ENCODE measurements at regions not wholly inside any gene's neighbourhood (a gene's known extent, or its start where the extent isn't known, plus 50 kb on each side); places are given as distances from the start of the nearest gene placed in this dataset.

GRCh38 chr14:87443039-87443438 is 549.9 kb downstream of the GALC start:
- no TSS peak for BruUV-seq (replicated peaks)
- Histone ChIP-seq H3K4me3 (ENCODE audit: low read depth, low read length, poor library complexity, severe bottlenecking) (no peak overlapping the region), H3K9me3 (ENCODE audit: low read depth, low read length, poor library complexity, severe bottlenecking) (no peaks in the 10 kb centered on the region), H3K36me3 (ENCODE audit: insufficient read depth, low read length, poor library complexity, severe bottlenecking) (no peaks in the 10 kb centered on the region), H3K27ac (ENCODE audit: low read depth, low read length, poor library complexity, severe bottlenecking) (no peak overlapping the region), H3K4me1 (ENCODE audit: insufficient read depth, low read length, poor library complexity, severe bottlenecking) (no peaks in the 10 kb centered on the region), H3K27me3 (replicated peaks; ENCODE audit: insufficient read depth, low read depth, low read length, poor library complexity) (no peaks in the 10 kb centered on the region)
- CTCF ChIA-PET, result no interaction called here
- no peak for DNase-seq (ENCODE audit: low spot score)
- POLR2A ChIA-PET (ENCODE audit: low non-redundant PET), result no interaction called here
- no peak for TF ChIP-seq EZH2 (IDR thresholded peaks at IDR 0.05; ENCODE audit: borderline replicate concordance, low read depth, low read length, poor library complexity, severe bottlenecking)
- TF ChIP-seq, protein P1, sequence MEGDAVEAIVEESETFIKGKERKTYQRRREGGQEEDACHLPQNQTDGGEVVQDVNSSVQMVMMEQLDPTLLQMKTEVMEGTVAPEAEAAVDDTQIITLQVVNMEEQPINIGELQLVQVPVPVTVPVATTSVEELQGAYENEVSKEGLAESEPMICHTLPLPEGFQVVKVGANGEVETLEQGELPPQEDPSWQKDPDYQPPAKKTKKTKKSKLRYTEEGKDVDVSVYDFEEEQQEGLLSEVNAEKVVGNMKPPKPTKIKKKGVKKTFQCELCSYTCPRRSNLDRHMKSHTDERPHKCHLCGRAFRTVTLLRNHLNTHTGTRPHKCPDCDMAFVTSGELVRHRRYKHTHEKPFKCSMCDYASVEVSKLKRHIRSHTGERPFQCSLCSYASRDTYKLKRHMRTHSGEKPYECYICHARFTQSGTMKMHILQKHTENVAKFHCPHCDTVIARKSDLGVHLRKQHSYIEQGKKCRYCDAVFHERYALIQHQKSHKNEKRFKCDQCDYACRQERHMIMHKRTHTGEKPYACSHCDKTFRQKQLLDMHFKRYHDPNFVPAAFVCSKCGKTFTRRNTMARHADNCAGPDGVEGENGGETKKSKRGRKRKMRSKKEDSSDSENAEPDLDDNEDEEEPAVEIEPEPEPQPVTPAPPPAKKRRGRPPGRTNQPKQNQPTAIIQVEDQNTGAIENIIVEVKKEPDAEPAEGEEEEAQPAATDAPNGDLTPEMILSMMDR (conservative IDR thresholded peaks at IDR 0.05; ENCODE audit: low read depth, low read length), result no peak
- intact Hi-C loops (cut with micrococcal nuclease; ENCODE audit: unreplicated experiment), result no loop called here

DNA sequence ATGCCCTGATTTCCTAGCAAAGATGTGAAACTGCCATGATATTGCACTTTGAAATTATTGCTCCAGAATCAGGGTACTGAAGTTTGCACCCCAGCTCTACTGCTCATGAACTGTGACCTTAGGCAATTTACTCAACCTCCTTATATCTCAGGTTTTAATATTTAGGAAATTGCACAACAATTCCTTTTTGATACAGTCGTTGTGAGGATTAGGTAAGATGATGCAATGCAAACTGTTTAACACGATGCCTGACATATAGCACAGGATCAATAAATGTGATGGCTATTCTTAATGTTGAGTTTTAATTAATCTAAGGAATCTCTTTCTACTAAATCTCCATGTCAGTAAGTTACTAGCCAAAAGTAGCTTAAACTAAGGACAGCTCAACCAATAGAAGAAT is 555.8 kb downstream of the GALC start:
- DNase-seq (ENCODE audit: low spot score), result no peak
- Histone ChIP-seq H3K4me3 (ENCODE audit: low read depth, low read length, poor library complexity, severe bottlenecking) (no peak overlapping the region), H3K36me3 (ENCODE audit: insufficient read depth, low read length, poor library complexity, severe bottlenecking) (no peaks in the 10 kb centered on the region), H3K27ac (ENCODE audit: low read depth, low read length, poor library complexity, severe bottlenecking) (no peak overlapping the region), H3K9me3 (ENCODE audit: low read depth, low read length, poor library complexity, severe bottlenecking) (no peaks in the 10 kb centered on the region), H3K4me1 (ENCODE audit: insufficient read depth, low read length, poor library complexity, severe bottlenecking) (no peaks in the 10 kb centered on the region), H3K27me3 (replicated peaks; ENCODE audit: insufficient read depth, low read depth, low read length, poor library complexity) (no peaks in the 10 kb centered on the region)
- BruUV-seq (replicated peaks), result no TSS peak
- TF ChIP-seq EZH2 (IDR thresholded peaks at IDR 0.05; ENCODE audit: borderline replicate concordance, low read depth, low read length, poor library complexity, severe bottlenecking), result no peak
- TF ChIP-seq, protein P1 (conservative IDR thresholded peaks at IDR 0.05; ENCODE audit: low read depth, low read length), result no peak
- intact Hi-C loops (cut with micrococcal nuclease; ENCODE audit: unreplicated experiment), result no loop called here
- POLR2A ChIA-PET (ENCODE audit: low non-redundant PET), result no interaction called here
- CTCF ChIA-PET, result no interaction called here

DNA sequence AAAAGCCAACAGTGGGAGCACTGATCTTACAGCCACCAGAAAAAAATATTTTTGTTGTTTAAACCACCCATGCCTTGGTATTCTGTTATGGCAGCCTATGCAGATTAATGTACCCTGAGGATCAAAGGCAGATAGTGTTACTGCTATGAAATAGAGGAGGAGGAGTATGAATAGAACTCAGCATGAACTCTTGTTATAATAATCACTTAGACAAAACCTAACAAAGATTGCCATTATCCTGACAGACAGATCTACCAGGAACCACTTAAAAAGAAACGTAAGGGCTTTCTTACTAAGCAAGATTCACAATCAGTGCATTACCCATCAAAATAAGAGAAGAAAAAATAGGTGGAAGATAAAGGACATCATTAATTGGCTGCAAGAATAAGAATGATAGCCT is 558.3 kb downstream of the GALC start:
- no TSS peak for BruUV-seq (replicated peaks)
- ChIA-PET CTCF (no interaction called here), POLR2A (ENCODE audit: low non-redundant PET) (no interaction called here)
- TF ChIP-seq, protein P1 (conservative IDR thresholded peaks at IDR 0.05; ENCODE audit: low read depth, low read length), result no peak
- no peak for TF ChIP-seq EZH2 (IDR thresholded peaks at IDR 0.05; ENCODE audit: borderline replicate concordance, low read depth, low read length, poor library complexity, severe bottlenecking)
- H3K27ac ChIP-seq (ENCODE audit: low read depth, low read length, poor library complexity, severe bottlenecking), result no peak overlapping the region
- H3K27me3 ChIP-seq (replicated peaks; ENCODE audit: insufficient read depth, low read depth, low read length, poor library complexity), result no peaks in the 10 kb centered on the region
- intact Hi-C loops (cut with micrococcal nuclease; ENCODE audit: unreplicated experiment), result no loop called here
- no peaks in the 10 kb centered on the region for H3K9me3 ChIP-seq (ENCODE audit: low read depth, low read length, poor library complexity, severe bottlenecking)
- no peaks in the 10 kb centered on the region for H3K4me1 ChIP-seq (ENCODE audit: insufficient read depth, low read length, poor library complexity, severe bottlenecking)
- no peak overlapping the region for H3K4me3 ChIP-seq (ENCODE audit: low read depth, low read length, poor library complexity, severe bottlenecking)
- no peak for DNase-seq (ENCODE audit: low spot score)
- H3K36me3 ChIP-seq (ENCODE audit: insufficient read depth, low read length, poor library complexity, severe bottlenecking), result no peaks in the 10 kb centered on the region
